Epithelial cell of esophagus (primary cell): ENCODE measurements at regions not wholly inside any gene's neighbourhood (a gene's known extent, or its start where the extent isn't known, plus 50 kb on each side); places are given as distances from the start of the nearest gene placed in this dataset.

Experiments
- DNase-seq: peaks from one replicate; pipeline ENCODE4 v3.0.0; 2010; ENCODE audit warnings: low read depth
- H3K4me3 ChIP-seq: 2 replicates; pipeline ENCODE4 v1.5.1; 2011; ENCODE audit warnings: mild to moderate bottlenecking, low read length, control low read depth
- CTCF ChIP-seq: IDR thresholded peaks from 2 replicates; pipeline ENCODE4 v1.5.1; 2011; ENCODE audit warnings: low read depth, mild to moderate bottlenecking, low read length, control low read depth, inconsistent platforms; ENCODE audit not compliant: insufficient read depth; ENCODE audit errors: missing control alignments

- peak; percentile 43 for DNase-seq
- H3K4me3 ChIP-seq, result no peak overlapping the region
- no peak for TF ChIP-seq CTCF
Observed at GRCh38 chr4:41318839-41319530, 62.3 kb downstream of the UCHL1 start.

GRCh38 chr4:41319553-41319952, 62.8 kb downstream of the UCHL1 start:
- TF ChIP-seq CTCF, result no peak
- no peak overlapping the region for H3K4me3 ChIP-seq
- DNase-seq, result peak; percentile 66

- no peak overlapping the region for H3K4me3 ChIP-seq
- TF ChIP-seq CTCF, result no peak
- no peak for DNase-seq
Observed at GRCh38 chr4:41320278-41320677, 63.5 kb downstream of the UCHL1 start.

GRCh38 chr4:41320786-41321185, 64.1 kb downstream of the UCHL1 start:
- no peak for TF ChIP-seq CTCF
- DNase-seq, result no peak
- H3K4me3 ChIP-seq, result no peak overlapping the region

GRCh38 chr4:41321216-41321945, 64.7 kb downstream of the UCHL1 start:
- H3K4me3 ChIP-seq, result no peak overlapping the region
- no peak for DNase-seq
- TF ChIP-seq CTCF, result no peak

GRCh38 chr4:41322617-41323016, 65.9 kb downstream of the UCHL1 start:
- TF ChIP-seq CTCF, result no peak
- DNase-seq, result no peak
- H3K4me3 ChIP-seq, result no peak overlapping the region

- no peak overlapping the region for H3K4me3 ChIP-seq
- no peak for TF ChIP-seq CTCF
- no peak for DNase-seq
Observed at GRCh38 chr4:41323179-41323578, 66.5 kb downstream of the UCHL1 start.
